OCI-LY1 (cell line): ENCODE measurements at regions not wholly inside any gene's neighbourhood (a gene's known extent, or its start where the extent isn't known, plus 50 kb on each side); places are given as distances from the start of the nearest gene placed in this dataset.

Source experiments
- H2AFZ ChIP-seq: fragments of 200-600 bp; sonication (generic), shearing (Covaris generic); 2 replicates; pipeline ENCODE4 v1.6.0; 2014; ENCODE audit warnings: antibody characterized with exemption, mild to moderate bottlenecking, low read length
- H3F3A ChIP-seq: fragments of 200-600 bp; sonication (generic), shearing (Covaris generic); 2 replicates; pipeline ENCODE4 v1.6.0; 2014; ENCODE audit warnings: mild to moderate bottlenecking, antibody characterized with exemption, low read length, moderate library complexity; ENCODE audit not compliant: insufficient read depth
- H3K27ac ChIP-seq: fragments of 200-600 bp; sonication (generic); 2 replicates; pipeline ENCODE4 v1.5.1; 2014; ENCODE audit warnings: low read length, mixed run types, mild to moderate bottlenecking, low read depth; ENCODE audit not compliant: poor library complexity, severe bottlenecking
- H3K27me3 ChIP-seq: fragments of 200-600 bp; sonication (generic); 2 replicates; pipeline ENCODE4 v1.6.0; 2014; ENCODE audit warnings: antibody characterized with exemption, mild to moderate bottlenecking, low read length, moderate library complexity; ENCODE audit not compliant: insufficient read depth
- H3K36me3 ChIP-seq: fragments of 200-600 bp; sonication (generic); 2 replicates; pipeline ENCODE4 v1.6.1; 2014; ENCODE audit warnings: mild to moderate bottlenecking, antibody characterized with exemption, low read length, moderate library complexity, mixed read lengths; ENCODE audit not compliant: insufficient read depth
- H3K4me1 ChIP-seq: fragments of 200-600 bp; sonication (generic); 2 replicates; pipeline ENCODE4 v1.5.1; 2014; ENCODE audit warnings: mild to moderate bottlenecking, low read length, moderate library complexity; ENCODE audit not compliant: insufficient read depth, severe bottlenecking
- H3K4me2 ChIP-seq: fragments of 200-600 bp; sonication (generic), shearing (Covaris generic); 2 replicates; pipeline ENCODE4 v1.6.1; 2014; ENCODE audit warnings: low read length
- H3K4me3 ChIP-seq: fragments of 200-600 bp; sonication (generic); 2 replicates; pipeline ENCODE4 v1.5.1; 2014; ENCODE audit warnings: low read length, low read depth, mild to moderate bottlenecking, mixed read lengths; ENCODE audit not compliant: poor library complexity, severe bottlenecking
- H3K79me2 ChIP-seq: fragments of 200-600 bp; shearing (Covaris generic); 2 replicates; pipeline ENCODE4 v1.6.1; 2016; ENCODE audit warnings: mixed run types, low read length, mixed read lengths; ENCODE audit not compliant: insufficient read depth
- H3K9ac ChIP-seq: fragments of 200-600 bp; sonication (generic), shearing (Covaris generic); 2 replicates; pipeline ENCODE4 v1.6.1; 2014; ENCODE audit warnings: mild to moderate bottlenecking, low read length, mixed read lengths
- H3K9me2 ChIP-seq: fragments of 200-600 bp; sonication (generic), shearing (Covaris generic); 2 replicates; pipeline ENCODE4 v1.6.1; 2014; ENCODE audit warnings: low read depth, mild to moderate bottlenecking, low read length, mixed read lengths
- H3K9me3 ChIP-seq: fragments of 200-600 bp; shearing (Covaris generic); 2 replicates; pipeline ENCODE4 v1.6.1; 2014; ENCODE audit warnings: low read length, mixed read lengths
- H4K20me1 ChIP-seq: fragments of 200-600 bp; sonication (generic), shearing (Covaris generic); 2 replicates; pipeline ENCODE4 v1.6.0; 2016; ENCODE audit warnings: mild to moderate bottlenecking, low read length; ENCODE audit not compliant: insufficient read depth
- EZH2 ChIP-seq: fragments of 200-600 bp; sonication (generic), shearing (Covaris generic); IDR thresholded peaks from 2 replicates; pipeline ENCODE4 v1.8.0; 2017; ENCODE audit warnings: borderline replicate concordance, mixed run types, mild to moderate bottlenecking, antibody characterized with exemption, low read length, moderate library complexity, mixed read lengths
- TF ChIP-seq, protein P1 (sequence below): fragments of 200-600 bp; sonication (generic), shearing (Covaris generic); IDR thresholded peaks from 2 replicates; pipeline ENCODE4 v1.5.1; 2017; ENCODE audit warnings: mild to moderate bottlenecking, antibody characterized with exemption, low read length, moderate library complexity, mixed read lengths

DNA sequence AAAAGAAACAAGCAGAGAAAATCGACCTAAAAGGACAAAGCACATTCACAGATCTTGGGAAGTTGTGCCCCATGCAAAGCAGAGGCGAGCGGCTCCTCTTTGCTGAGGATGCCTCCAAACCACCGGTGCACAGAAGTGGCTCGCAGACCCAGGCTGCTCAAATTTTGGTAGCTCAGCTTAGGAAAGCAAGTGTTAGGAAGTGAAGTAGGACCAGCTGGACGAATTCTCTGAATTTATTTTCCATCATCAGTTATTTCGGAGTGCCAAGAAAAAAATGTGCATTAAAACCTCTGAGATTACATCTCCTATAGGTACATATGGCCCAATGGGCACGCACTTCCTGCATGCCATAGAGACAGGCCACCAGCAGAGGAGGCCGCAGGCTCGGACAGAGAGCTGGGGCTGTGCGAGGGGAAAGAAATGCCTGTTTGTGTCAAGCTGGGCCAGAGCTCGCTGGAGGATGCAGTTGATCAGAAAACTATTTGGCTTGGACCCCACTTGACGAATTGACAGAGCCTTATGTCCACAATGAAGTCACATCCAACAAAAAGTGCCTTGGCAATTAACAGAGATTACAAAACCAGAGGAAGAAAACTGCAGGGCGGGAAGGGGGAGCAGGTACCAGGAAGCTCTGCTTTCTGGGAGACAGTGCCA, 122.3 kb upstream of the LYZL2 start:
- no peaks in the 10 kb centered on the region for H3K79me2 ChIP-seq
- H3K9ac ChIP-seq = no peak overlapping the region
- H3K4me3 ChIP-seq = no peak overlapping the region
- H3K9me2 ChIP-seq = no peaks in the 10 kb centered on the region
- no peak overlapping the region for H3K27ac ChIP-seq
- no peaks in the 10 kb centered on the region for H3K27me3 ChIP-seq
- no peaks in the 10 kb centered on the region for H3K36me3 ChIP-seq
- no peaks in the 10 kb centered on the region for H3F3A ChIP-seq
- H3K4me1 ChIP-seq = peaks cover 7% of the 10 kb centered on the region
- H3K4me2 ChIP-seq = no peak overlapping the region
- no peak overlapping the region for H2AFZ ChIP-seq
- H3K9me3 ChIP-seq = no peaks in the 10 kb centered on the region
- TF ChIP-seq, protein P1, sequence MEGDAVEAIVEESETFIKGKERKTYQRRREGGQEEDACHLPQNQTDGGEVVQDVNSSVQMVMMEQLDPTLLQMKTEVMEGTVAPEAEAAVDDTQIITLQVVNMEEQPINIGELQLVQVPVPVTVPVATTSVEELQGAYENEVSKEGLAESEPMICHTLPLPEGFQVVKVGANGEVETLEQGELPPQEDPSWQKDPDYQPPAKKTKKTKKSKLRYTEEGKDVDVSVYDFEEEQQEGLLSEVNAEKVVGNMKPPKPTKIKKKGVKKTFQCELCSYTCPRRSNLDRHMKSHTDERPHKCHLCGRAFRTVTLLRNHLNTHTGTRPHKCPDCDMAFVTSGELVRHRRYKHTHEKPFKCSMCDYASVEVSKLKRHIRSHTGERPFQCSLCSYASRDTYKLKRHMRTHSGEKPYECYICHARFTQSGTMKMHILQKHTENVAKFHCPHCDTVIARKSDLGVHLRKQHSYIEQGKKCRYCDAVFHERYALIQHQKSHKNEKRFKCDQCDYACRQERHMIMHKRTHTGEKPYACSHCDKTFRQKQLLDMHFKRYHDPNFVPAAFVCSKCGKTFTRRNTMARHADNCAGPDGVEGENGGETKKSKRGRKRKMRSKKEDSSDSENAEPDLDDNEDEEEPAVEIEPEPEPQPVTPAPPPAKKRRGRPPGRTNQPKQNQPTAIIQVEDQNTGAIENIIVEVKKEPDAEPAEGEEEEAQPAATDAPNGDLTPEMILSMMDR = peak; percentile 98
- no peak for TF ChIP-seq EZH2
- H4K20me1 ChIP-seq = no peaks in the 10 kb centered on the region

DNA sequence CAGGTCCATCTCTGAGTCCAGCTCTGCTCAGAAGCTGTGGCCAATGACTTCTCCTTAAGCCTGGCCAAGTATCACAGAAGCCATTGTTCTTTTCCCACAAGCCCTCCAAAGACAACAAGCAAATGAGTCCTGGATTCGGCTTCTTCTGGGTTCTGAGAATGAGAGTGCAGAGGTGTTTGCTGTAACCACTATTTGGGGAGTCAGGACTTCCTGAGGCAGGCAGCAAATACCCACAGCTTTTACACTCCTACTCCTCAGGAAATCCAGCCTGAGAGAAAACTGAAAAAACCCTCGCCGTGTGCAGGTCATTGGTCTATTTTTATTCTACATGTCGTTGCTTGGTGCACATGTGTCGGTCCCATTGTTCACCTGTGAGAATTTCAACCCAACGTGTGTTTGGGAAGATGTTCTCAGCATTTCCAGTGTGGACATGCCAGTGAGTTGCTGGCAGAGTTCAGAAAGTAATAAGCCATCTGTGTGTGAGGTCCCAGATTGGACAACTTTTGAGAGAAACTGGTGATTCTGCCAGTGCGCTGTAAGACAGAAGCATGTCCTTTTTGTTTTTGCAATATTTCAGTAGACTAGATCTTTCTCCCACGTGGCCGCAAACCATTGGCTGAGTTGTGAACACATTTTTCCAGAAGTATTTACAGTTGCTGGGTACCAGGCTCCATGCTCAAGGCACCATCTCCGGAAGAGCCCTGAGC, 121.6 kb upstream of the LYZL2 start:
- Histone ChIP-seq H3K4me1 (peaks cover 7% of the 10 kb centered on the region), H3K27me3 (0 out of 2 replicates have a peak, but pooled peaks cover under 1% of the 10 kb centered on the region), H3K4me2 (no peak overlapping the region), H4K20me1 (no peaks in the 10 kb centered on the region), H3F3A (no peaks in the 10 kb centered on the region), H3K4me3 (no peak overlapping the region), H3K9ac (no peak overlapping the region), H2AFZ (no peak overlapping the region), H3K9me2 (no peaks in the 10 kb centered on the region), H3K36me3 (no peaks in the 10 kb centered on the region), H3K79me2 (no peaks in the 10 kb centered on the region), H3K27ac (no peak overlapping the region), H3K9me3 (no peaks in the 10 kb centered on the region)
- TF ChIP-seq, protein P1 = no peak
- TF ChIP-seq EZH2 = no peak

DNA sequence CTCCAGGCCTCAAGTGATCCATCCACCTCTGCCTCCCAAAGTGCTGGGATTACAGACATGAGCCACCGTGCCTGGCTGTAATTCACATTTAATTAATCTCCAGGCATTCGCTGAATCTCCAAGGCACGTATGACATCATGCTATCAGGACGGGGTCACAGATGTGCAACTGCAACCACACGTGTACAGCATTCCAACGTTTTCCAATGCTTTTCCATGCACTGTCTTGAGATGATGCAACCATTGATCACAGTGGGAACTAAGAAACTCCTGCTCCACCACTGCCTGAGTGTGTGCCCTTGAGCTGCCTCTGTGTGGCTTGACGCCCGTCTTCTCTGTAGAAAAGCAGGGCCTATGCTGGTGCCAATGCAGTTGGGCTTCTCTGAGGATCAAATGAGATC, 119.8 kb upstream of the LYZL2 start:
- TF ChIP-seq EZH2 = no peak
- TF ChIP-seq, protein P1 = no peak
- H3F3A ChIP-seq = no peaks in the 10 kb centered on the region
- H3K4me2 ChIP-seq = no peak overlapping the region
- no peaks in the 10 kb centered on the region for H3K79me2 ChIP-seq
- no peaks in the 10 kb centered on the region for H3K36me3 ChIP-seq
- H3K27me3 ChIP-seq = 0 out of 2 replicates have a peak, but pooled peaks cover 5% of the 10 kb centered on the region
- H3K27ac ChIP-seq = no peak overlapping the region
- H3K4me3 ChIP-seq = no peak overlapping the region
- no peaks in the 10 kb centered on the region for H3K9me2 ChIP-seq
- H4K20me1 ChIP-seq = no peaks in the 10 kb centered on the region
- H3K9me3 ChIP-seq = no peaks in the 10 kb centered on the region
- no peak overlapping the region for H3K9ac ChIP-seq
- H3K4me1 ChIP-seq = peaks cover 7% of the 10 kb centered on the region
- H2AFZ ChIP-seq = no peak overlapping the region
